Right atrium auricular region (tissue), 2 donors: ENCODE measurements at regions not wholly inside any gene's neighbourhood (a gene's known extent, or its start where the extent isn't known, plus 50 kb on each side); places are given as distances from the start of the nearest gene placed in this dataset.

Source experiments
- DNase-seq: peaks from one replicate; pipeline ENCODE4 v3.0.0-alpha.2; 2019; ENCODE audit warnings: low spot score
- H3K27ac ChIP-seq, 2 donors: fragments of 200-600 bp; sonication (generic); 1 replicate in 1 of 2; 2 replicates in 1 of 2; pipeline ENCODE4 v1.5.1; 2016 to 2019
- H3K27me3 ChIP-seq, 2 donors: fragments of 200-600 bp; sonication (generic); one replicate each; pipeline versions ENCODE4 v1.5.1 to v1.6.0; 2017 to 2019
- H3K36me3 ChIP-seq: fragments of 200-600 bp; sonication (generic); one replicate; pipeline ENCODE4 v1.5.1; 2016
- H3K4me1 ChIP-seq, 2 donors: fragments of 200-600 bp; sonication (generic); one replicate each; pipeline versions ENCODE4 v1.5.1 to v1.6.0; 2017 to 2019
- H3K4me3 ChIP-seq, 2 donors: fragments of 200-600 bp; sonication (generic); 1 replicate in 1 of 2; 2 replicates in 1 of 2; pipeline ENCODE4 v1.5.1; 2017 to 2019; ENCODE audit warnings: mild to moderate bottlenecking in 1 of 2, moderate library complexity in 1 of 2
- H3K9me3 ChIP-seq, 2 donors: fragments of 200-600 bp; sonication (generic); one replicate each; pipeline ENCODE4 v1.5.1; 2019
- CTCF ChIP-seq, 2 donors: fragments of 200-600 bp; sonication (generic); IDR thresholded peaks; one replicate each; pipeline ENCODE4 v1.5.1; 2019; ENCODE audit warnings: antibody characterized with exemption in 2 of 2

- no peak for DNase-seq
- Histone ChIP-seq H3K27ac (no peak overlapping the region), H3K4me3 (no peak overlapping the region), H3K9me3 (no peaks in the 10 kb centered on the region), H3K4me1 (no peaks in the 10 kb centered on the region), H3K36me3 (no peaks in the 10 kb centered on the region), H3K27me3 (no peaks in the 10 kb centered on the region)
- TF ChIP-seq CTCF (IDR thresholded peaks at IDR 0.05) = no peak
Measured at GRCh38 chr4:156442912-156443311, 489.2 kb upstream of the CTSO start.

- no peaks in the 10 kb centered on the region for H3K27me3 ChIP-seq
- TF ChIP-seq CTCF (IDR thresholded peaks at IDR 0.05) = no peak
- H3K36me3 ChIP-seq = no peaks in the 10 kb centered on the region
- no peaks in the 10 kb centered on the region for H3K4me1 ChIP-seq
- no peak overlapping the region for H3K27ac ChIP-seq
- DNase-seq = no peak
- no peak overlapping the region for H3K4me3 ChIP-seq
- no peaks in the 10 kb centered on the region for H3K9me3 ChIP-seq
Measured at GRCh38 chr4:156439576-156440200, 486.0 kb upstream of the CTSO start.

- Histone ChIP-seq H3K36me3 (no peaks in the 10 kb centered on the region), H3K4me1 (no peaks in the 10 kb centered on the region), H3K27me3 (no peaks in the 10 kb centered on the region), H3K27ac (no peak overlapping the region), H3K9me3 (no peaks in the 10 kb centered on the region), H3K4me3 (no peak overlapping the region)
- DNase-seq = no peak
- TF ChIP-seq CTCF (IDR thresholded peaks at IDR 0.05) = no peak
Measured at GRCh38 chr4:156437666-156438065, 484.0 kb upstream of the CTSO start.

- DNase-seq = no peak
- no peak overlapping the region for H3K27ac ChIP-seq
- H3K4me1 ChIP-seq = no peaks in the 10 kb centered on the region
- TF ChIP-seq CTCF (IDR thresholded peaks at IDR 0.05) = no peak
- H3K4me3 ChIP-seq = no peak overlapping the region
- H3K36me3 ChIP-seq = no peaks in the 10 kb centered on the region
- no peaks in the 10 kb centered on the region for H3K9me3 ChIP-seq
- H3K27me3 ChIP-seq = no peaks in the 10 kb centered on the region
Measured at GRCh38 chr4:156422576-156422975, 468.9 kb upstream of the CTSO start.

- Histone ChIP-seq H3K27me3 (no peaks in the 10 kb centered on the region), H3K27ac (no peak overlapping the region), H3K36me3 (no peaks in the 10 kb centered on the region), H3K9me3 (no peaks in the 10 kb centered on the region), H3K4me3 (no peak overlapping the region), H3K4me1 (no peaks in the 10 kb centered on the region)
- DNase-seq = no peak
- no peak for TF ChIP-seq CTCF (IDR thresholded peaks at IDR 0.05)
Measured at GRCh38 chr4:156420623-156421022, 467.0 kb upstream of the CTSO start.

GRCh38 chr4:156419080-156419685 is 465.5 kb upstream of the CTSO start:
- Histone ChIP-seq H3K27ac (no peak overlapping the region), H3K9me3 (no peaks in the 10 kb centered on the region), H3K4me1 (no peaks in the 10 kb centered on the region), H3K4me3 (no peak overlapping the region), H3K27me3 (no peaks in the 10 kb centered on the region), H3K36me3 (no peaks in the 10 kb centered on the region)
- DNase-seq = no peak
- no peak for TF ChIP-seq CTCF (IDR thresholded peaks at IDR 0.05)
